Vagina (tissue), 2 donors: ENCODE measurements at regions not wholly inside any gene's neighbourhood (a gene's known extent, or its start where the extent isn't known, plus 50 kb on each side); places are given as distances from the start of the nearest gene placed in this dataset.

Source experiments
- CTCF ChIP-seq, 3 experiments: fragments of 450-650 bp in 2 of 3; fragments of 200-600 bp in 1 of 3; sonication (generic) in 1 of 3; IDR thresholded peaks; one replicate each; pipeline ENCODE4 v1.5.1; 2017 to 2019; ENCODE audit warnings: antibody characterized with exemption in 3 of 3, mild to moderate bottlenecking in 2 of 3, moderate library complexity in 2 of 3
- POLR2A ChIP-seq, 2 donors: fragments of 450-650 bp; IDR thresholded peaks; one replicate each; pipeline ENCODE4 v1.6.1; 2017; ENCODE audit warnings: antibody characterized with exemption in 2 of 2, mild to moderate bottlenecking in 2 of 2, moderate library complexity in 2 of 2

- TF ChIP-seq CTCF (IDR thresholded peaks at IDR 0.05) = no peak
- no peak for TF ChIP-seq POLR2A (IDR thresholded peaks at IDR 0.05)
Measured at GRCh38 chr2:43062058-43062457, 164.3 kb downstream of the ZFP36L2 start.
